MM.1S (cell line): ENCODE measurements at regions not wholly inside any gene's neighbourhood (a gene's known extent, or its start where the extent isn't known, plus 50 kb on each side); places are given as distances from the start of the nearest gene placed in this dataset.

Experiments used
- DNase-seq: peaks from one replicate; pipeline ENCODE4 v3.0.0-alpha.2; 2015
- H2AFZ ChIP-seq: fragments of 300-600 bp; sonication (generic); 2 replicates; pipeline ENCODE4 v1.6.0; 2016; ENCODE audit warnings: antibody characterized with exemption, low read length
- H3F3A ChIP-seq: fragments of 300-600 bp; sonication (generic); 2 replicates; pipeline ENCODE4 v1.6.1; 2016; ENCODE audit warnings: mild to moderate bottlenecking, antibody characterized with exemption, low read length, moderate library complexity, mixed read lengths; ENCODE audit not compliant: insufficient read depth
- H3K27ac ChIP-seq: fragments of 300-600 bp; sonication (generic); 2 replicates; pipeline ENCODE4 v1.5.1; 2016; ENCODE audit warnings: mild to moderate bottlenecking, low read length
- H3K27me3 ChIP-seq: fragments of 300-600 bp; sonication (generic); replicated peaks from 2 replicates; pipeline ENCODE4 v1.6.0; 2016; ENCODE audit warnings: low read length; ENCODE audit not compliant: insufficient read depth
- H3K36me3 ChIP-seq: fragments of 300-600 bp; sonication (generic); replicated peaks from 2 replicates; pipeline ENCODE4 v1.6.1; 2016; ENCODE audit warnings: mild to moderate bottlenecking, low read length, mixed read lengths; ENCODE audit not compliant: insufficient read depth
- H3K4me1 ChIP-seq: fragments of 300-600 bp; sonication (generic); 2 replicates; pipeline ENCODE4 v1.6.1; 2016; ENCODE audit warnings: low read length, mixed read lengths
- H3K4me2 ChIP-seq: fragments of 300-600 bp; sonication (generic); 2 replicates; pipeline ENCODE4 v1.6.0; 2016; ENCODE audit warnings: low read depth, low read length
- H3K4me3 ChIP-seq: fragments of 300-600 bp; sonication (generic); 2 replicates; pipeline ENCODE4 v1.5.1; 2016; ENCODE audit warnings: low read length, mixed read lengths
- H3K79me2 ChIP-seq: fragments of 300-600 bp; sonication (generic); 2 replicates; pipeline ENCODE4 v1.6.1; 2016; ENCODE audit warnings: mixed run types, low read length, mixed read lengths
- H3K9ac ChIP-seq: fragments of 300-600 bp; sonication (generic); 2 replicates; pipeline ENCODE4 v1.6.1; 2016; ENCODE audit warnings: low read length, mixed read lengths
- H3K9me2 ChIP-seq: fragments of 300-600 bp; sonication (generic); replicated peaks from 2 replicates; pipeline ENCODE4 v1.6.1; 2016; ENCODE audit warnings: mild to moderate bottlenecking, low read length, mixed read lengths; ENCODE audit not compliant: insufficient read depth
- H3K9me3 ChIP-seq: fragments of 300-600 bp; sonication (generic); replicated peaks from 2 replicates; pipeline ENCODE4 v1.6.1; 2016; ENCODE audit warnings: mild to moderate bottlenecking, low read length, mixed read lengths; ENCODE audit not compliant: insufficient read depth
- H4K20me1 ChIP-seq: fragments of 300-600 bp; sonication (generic); 2 replicates; pipeline ENCODE4 v1.6.1; 2016; ENCODE audit warnings: mild to moderate bottlenecking, low read length, moderate library complexity, mixed read lengths; ENCODE audit not compliant: insufficient read depth
- EZH2 ChIP-seq: fragments of 300-600 bp; sonication (generic); optimal IDR thresholded peaks from 2 replicates; pipeline ENCODE3; 2017; ENCODE audit warnings: low read depth, mild to moderate bottlenecking, antibody characterized with exemption, low read length, mixed read lengths
- EZH2phosphoT487 ChIP-seq: fragments of 300-600 bp; sonication (generic); IDR thresholded peaks from 2 replicates; pipeline ENCODE4 v1.6.1; 2018; ENCODE audit warnings: antibody characterized with exemption, low read length
- TF ChIP-seq, protein P1 (sequence below): fragments of 300-600 bp; sonication (generic); IDR thresholded peaks from 2 replicates; pipeline ENCODE4 v1.5.1; 2016; ENCODE audit warnings: antibody characterized with exemption, low read length, mixed read lengths

DNA sequence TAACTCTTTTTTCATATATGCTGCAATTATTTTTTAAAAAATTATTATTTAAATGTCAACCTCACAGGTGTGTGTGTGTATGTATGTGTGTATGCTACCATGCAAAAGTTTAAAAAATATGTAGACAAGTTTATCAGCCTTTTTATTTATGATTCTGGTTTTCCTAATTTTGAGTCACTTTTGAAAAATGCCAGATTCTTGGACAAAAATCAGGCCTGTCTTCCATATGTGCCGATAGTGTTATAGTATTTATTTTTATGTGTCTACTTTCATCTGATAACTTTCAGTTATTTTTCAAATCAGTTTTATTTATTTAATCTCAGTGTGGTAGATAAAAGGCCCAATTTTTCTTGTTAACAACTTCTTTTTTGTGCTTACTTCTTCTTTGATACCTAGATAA is 176.2 kb downstream of the RDH14 start:
- no peaks in the 10 kb centered on the region for H3K4me1 ChIP-seq
- no peak for DNase-seq
- H3K36me3 ChIP-seq: no peaks in the 10 kb centered on the region
- H3K27ac ChIP-seq: no peak overlapping the region
- no peaks in the 10 kb centered on the region for H3K79me2 ChIP-seq
- no peak overlapping the region for H3K4me2 ChIP-seq
- no peaks in the 10 kb centered on the region for H4K20me1 ChIP-seq
- no peaks in the 10 kb centered on the region for H3K27me3 ChIP-seq
- no peak overlapping the region for H3K9ac ChIP-seq
- no peak overlapping the region for H3K4me3 ChIP-seq
- TF ChIP-seq, protein P1, sequence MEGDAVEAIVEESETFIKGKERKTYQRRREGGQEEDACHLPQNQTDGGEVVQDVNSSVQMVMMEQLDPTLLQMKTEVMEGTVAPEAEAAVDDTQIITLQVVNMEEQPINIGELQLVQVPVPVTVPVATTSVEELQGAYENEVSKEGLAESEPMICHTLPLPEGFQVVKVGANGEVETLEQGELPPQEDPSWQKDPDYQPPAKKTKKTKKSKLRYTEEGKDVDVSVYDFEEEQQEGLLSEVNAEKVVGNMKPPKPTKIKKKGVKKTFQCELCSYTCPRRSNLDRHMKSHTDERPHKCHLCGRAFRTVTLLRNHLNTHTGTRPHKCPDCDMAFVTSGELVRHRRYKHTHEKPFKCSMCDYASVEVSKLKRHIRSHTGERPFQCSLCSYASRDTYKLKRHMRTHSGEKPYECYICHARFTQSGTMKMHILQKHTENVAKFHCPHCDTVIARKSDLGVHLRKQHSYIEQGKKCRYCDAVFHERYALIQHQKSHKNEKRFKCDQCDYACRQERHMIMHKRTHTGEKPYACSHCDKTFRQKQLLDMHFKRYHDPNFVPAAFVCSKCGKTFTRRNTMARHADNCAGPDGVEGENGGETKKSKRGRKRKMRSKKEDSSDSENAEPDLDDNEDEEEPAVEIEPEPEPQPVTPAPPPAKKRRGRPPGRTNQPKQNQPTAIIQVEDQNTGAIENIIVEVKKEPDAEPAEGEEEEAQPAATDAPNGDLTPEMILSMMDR: no peak
- TF ChIP-seq EZH2 (no peak), EZH2phosphoT487 (no peak)
- H3F3A ChIP-seq: no peaks in the 10 kb centered on the region
- no peaks in the 10 kb centered on the region for H3K9me2 ChIP-seq
- H2AFZ ChIP-seq: no peak overlapping the region
- H3K9me3 ChIP-seq: no peaks in the 10 kb centered on the region

DNA sequence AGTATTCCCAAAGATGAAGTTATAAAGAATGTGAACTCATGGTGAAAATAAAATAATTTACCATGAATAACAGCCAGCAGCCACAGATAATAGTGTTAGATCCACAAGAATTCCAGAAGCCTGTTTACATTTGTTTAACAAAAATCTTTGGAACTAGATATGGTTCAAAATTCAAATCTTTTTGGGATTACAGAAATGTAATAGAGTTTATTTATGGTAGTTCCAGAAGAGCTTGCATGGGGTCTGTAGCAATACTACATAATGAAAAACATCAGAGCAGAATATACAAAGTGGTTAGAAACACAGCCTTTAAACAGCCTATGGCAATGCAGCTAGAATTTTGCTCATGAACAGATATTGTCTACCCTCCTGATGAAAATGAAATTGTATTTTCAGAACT is 179.1 kb downstream of the RDH14 start:
- H3K9me2 ChIP-seq: no peaks in the 10 kb centered on the region
- H3K4me1 ChIP-seq: no peaks in the 10 kb centered on the region
- H4K20me1 ChIP-seq: no peaks in the 10 kb centered on the region
- DNase-seq: no peak
- H3K9me3 ChIP-seq: no peaks in the 10 kb centered on the region
- no peak overlapping the region for H2AFZ ChIP-seq
- no peak overlapping the region for H3K27ac ChIP-seq
- H3K79me2 ChIP-seq: no peaks in the 10 kb centered on the region
- H3K4me3 ChIP-seq: no peak overlapping the region
- no peaks in the 10 kb centered on the region for H3K36me3 ChIP-seq
- TF ChIP-seq, protein P1: no peak
- TF ChIP-seq EZH2phosphoT487 (no peak), EZH2 (no peak)
- H3F3A ChIP-seq: no peaks in the 10 kb centered on the region
- H3K27me3 ChIP-seq: no peaks in the 10 kb centered on the region
- H3K4me2 ChIP-seq: no peak overlapping the region
- no peak overlapping the region for H3K9ac ChIP-seq

DNA sequence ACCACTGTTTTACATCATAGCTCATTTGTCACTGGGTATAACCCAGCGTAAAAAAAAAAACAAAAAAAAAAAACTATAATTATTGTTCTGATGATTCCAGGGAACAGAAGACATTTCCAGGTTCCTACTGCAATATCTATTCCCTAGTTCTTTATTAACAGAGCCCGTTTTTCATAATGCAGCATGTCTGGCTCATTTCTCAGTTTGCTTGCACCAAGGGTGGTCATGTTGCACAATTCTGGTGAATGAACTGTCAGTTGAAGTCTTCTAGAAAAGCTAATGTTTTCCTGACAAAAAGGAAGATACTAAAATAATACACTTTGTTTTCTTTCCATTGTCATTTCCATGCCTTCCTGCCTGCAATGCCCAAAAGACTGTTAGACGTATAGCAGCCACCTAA is 180.1 kb downstream of the RDH14 start:
- H3K36me3 ChIP-seq: no peaks in the 10 kb centered on the region
- no peak overlapping the region for H3K27ac ChIP-seq
- H3K9ac ChIP-seq: no peak overlapping the region
- no peak overlapping the region for H2AFZ ChIP-seq
- H3K4me3 ChIP-seq: no peak overlapping the region
- no peaks in the 10 kb centered on the region for H3K9me3 ChIP-seq
- DNase-seq: no peak
- no peaks in the 10 kb centered on the region for H3F3A ChIP-seq
- H4K20me1 ChIP-seq: no peaks in the 10 kb centered on the region
- no peak overlapping the region for H3K4me2 ChIP-seq
- H3K27me3 ChIP-seq: no peaks in the 10 kb centered on the region
- H3K4me1 ChIP-seq: no peaks in the 10 kb centered on the region
- TF ChIP-seq, protein P1: no peak
- TF ChIP-seq EZH2phosphoT487 (no peak), EZH2 (no peak)
- H3K9me2 ChIP-seq: no peaks in the 10 kb centered on the region
- no peaks in the 10 kb centered on the region for H3K79me2 ChIP-seq
